ENCODE measurements at regions not wholly inside any gene's neighbourhood (a gene's known extent, or its start where the extent isn't known, plus 50 kb on each side); places are given as distances from the start of the nearest gene placed in this dataset.

- H3K4me1 ChIP-seq: no peaks in the 10 kb centered on the region
- no peak overlapping the region for H3K27ac ChIP-seq (replicated peaks in 1 of 4)
- 89% methylated on average over 5 of the region's 5 CpGs for WGBS
- intact Hi-C loops (cut with DNase I): no loop called here
- H3K36me3 ChIP-seq: no peaks in the 10 kb centered on the region
- H3K9me3 ChIP-seq: no peaks in the 10 kb centered on the region
- TF ChIP-seq EP300 (IDR thresholded peaks at IDR 0.05) (no peak), POLR2A (IDR thresholded peaks at IDR 0.05; ENCODE audit: low read depth) (no peak), POLR2AphosphoS5 (IDR thresholded peaks at IDR 0.05) (no peak), CTCF (IDR thresholded peaks at IDR 0.05) (no peak)
- no peaks in the 10 kb centered on the region for H3K27me3 ChIP-seq
- no peak overlapping the region for H3K4me3 ChIP-seq
- no peak for DNase-seq (ENCODE audit: extremely low spot score)
These were observed 93.4 kb upstream of the SLC30A5 start for GRCh38 chr5:69000216-69000919.

DNA sequence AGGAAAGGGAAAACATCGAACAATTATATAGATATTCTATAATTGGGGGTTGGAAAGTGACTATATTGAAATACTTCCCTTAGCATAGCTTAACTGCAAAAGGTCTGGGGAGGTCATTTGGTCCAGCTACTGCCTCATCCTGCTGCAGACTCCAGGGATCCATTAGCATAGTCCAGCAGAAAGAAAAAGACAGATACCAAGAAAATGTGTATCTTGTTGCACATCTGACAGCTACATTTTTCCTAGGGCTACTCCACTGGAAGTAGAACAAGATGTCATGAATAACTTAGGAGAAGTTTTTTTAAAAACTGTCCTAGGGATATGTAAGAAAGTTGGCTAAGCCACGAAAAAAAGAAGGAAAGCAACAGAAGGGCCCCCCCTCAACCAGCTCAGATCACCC, 92.9 kb upstream of the SLC30A5 start:
- H3K36me3 ChIP-seq: no peaks in the 10 kb centered on the region
- DNase-seq (ENCODE audit: extremely low spot score): no peak
- intact Hi-C loops (cut with DNase I): no loop called here
- no peak overlapping the region for H3K4me3 ChIP-seq
- TF ChIP-seq EP300 (IDR thresholded peaks at IDR 0.05) (no peak), CTCF (IDR thresholded peaks at IDR 0.05) (no peak), POLR2AphosphoS5 (IDR thresholded peaks at IDR 0.05) (no peak), POLR2A (IDR thresholded peaks at IDR 0.05; ENCODE audit: low read depth) (no peak)
- no peaks in the 10 kb centered on the region for H3K9me3 ChIP-seq
- no peaks in the 10 kb centered on the region for H3K27me3 ChIP-seq
- H3K27ac ChIP-seq (replicated peaks in 1 of 4): no peak overlapping the region
- 66% methylated on average over 2 of the region's 2 CpGs for WGBS
- no peaks in the 10 kb centered on the region for H3K4me1 ChIP-seq

- 90% methylated on average over 3 of the region's 4 CpGs for WGBS
- no peaks in the 10 kb centered on the region for H3K4me1 ChIP-seq
- TF ChIP-seq POLR2AphosphoS5 (IDR thresholded peaks at IDR 0.05): no peak
- TF ChIP-seq EP300 (IDR thresholded peaks at IDR 0.05): no peak
- H3K27me3 ChIP-seq: no peaks in the 10 kb centered on the region
- no peak overlapping the region for H3K27ac ChIP-seq (replicated peaks in 1 of 4)
- H3K4me3 ChIP-seq: no peak overlapping the region
- intact Hi-C loops (cut with DNase I): no loop called here
- no peaks in the 10 kb centered on the region for H3K9me3 ChIP-seq
- no peaks in the 10 kb centered on the region for H3K36me3 ChIP-seq
- DNase-seq (ENCODE audit: extremely low spot score): no peak
These were observed 92.2 kb upstream of the SLC30A5 start for GRCh38 chr5:69001627-69002026.

DNA sequence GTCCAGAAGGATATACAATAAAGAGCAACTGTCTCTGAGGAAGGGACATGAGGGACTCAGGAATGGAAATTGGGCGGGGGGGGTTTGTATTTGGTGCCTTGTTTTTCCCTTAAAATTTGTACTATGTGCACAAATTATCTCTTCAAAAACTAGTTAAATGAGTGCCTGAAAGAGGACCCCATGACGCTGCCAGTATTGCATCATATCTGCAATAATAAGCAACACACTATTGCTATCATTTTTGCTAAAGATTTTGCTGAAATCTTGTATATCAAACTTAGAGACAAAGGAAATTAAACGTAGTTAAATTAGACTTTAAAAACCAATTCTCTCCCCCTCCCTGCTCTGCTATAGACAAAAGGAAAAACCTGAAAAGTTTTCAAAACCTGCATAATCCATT, 89.7 kb upstream of the SLC30A5 start:
- no peaks in the 10 kb centered on the region for H3K36me3 ChIP-seq
- intact Hi-C loops (cut with DNase I): no loop called here
- no peaks in the 10 kb centered on the region for H3K4me1 ChIP-seq
- no peaks in the 10 kb centered on the region for H3K27me3 ChIP-seq
- no peaks in the 10 kb centered on the region for H3K9me3 ChIP-seq
- WGBS: 81% methylated on average over 3 of the region's 3 CpGs
- TF ChIP-seq CTCF (IDR thresholded peaks at IDR 0.05) (no peak), POLR2A (IDR thresholded peaks at IDR 0.05; ENCODE audit: low read depth) (no peak), EP300 (IDR thresholded peaks at IDR 0.05) (no peak), POLR2AphosphoS5 (IDR thresholded peaks at IDR 0.05) (no peak)
- no peak overlapping the region for H3K27ac ChIP-seq (replicated peaks in 1 of 4)
- DNase-seq (ENCODE audit: extremely low spot score): no peak
- no peak overlapping the region for H3K4me3 ChIP-seq

- no peak for TF ChIP-seq POLR2AphosphoS5 (IDR thresholded peaks at IDR 0.05)
- TF ChIP-seq CTCF (IDR thresholded peaks at IDR 0.05): no peak
- no peak for TF ChIP-seq EP300 (IDR thresholded peaks at IDR 0.05)
- TF ChIP-seq POLR2A (IDR thresholded peaks at IDR 0.05; ENCODE audit: low read depth): no peak
- 80% methylated on average over 3 of the region's 3 CpGs for WGBS
- Histone ChIP-seq H3K36me3 (no peaks in the 10 kb centered on the region), H3K27me3 (no peaks in the 10 kb centered on the region), H3K9me3 (no peaks in the 10 kb centered on the region), H3K27ac (replicated peaks in 1 of 4) (no peak overlapping the region), H3K4me3 (no peak overlapping the region), H3K4me1 (no peaks in the 10 kb centered on the region)
- intact Hi-C loops (cut with DNase I): no loop called here
- DNase-seq (ENCODE audit: extremely low spot score): no peak
These were observed 89.1 kb upstream of the SLC30A5 start for GRCh38 chr5:69004676-69005075.
